OCI-LY3 (cell line): ENCODE measurements at regions not wholly inside any gene's neighbourhood (a gene's known extent, or its start where the extent isn't known, plus 50 kb on each side); places are given as distances from the start of the nearest gene placed in this dataset.

ENCODE experiments used
- EZH2phosphoT487 ChIP-seq: fragments of 200-600 bp; shearing (Covaris generic); IDR thresholded peaks from 2 replicates; pipeline ENCODE4 v1.6.1; 2018; ENCODE audit warnings: antibody characterized with exemption, mixed run types, low read depth
- TF ChIP-seq, protein P1 (sequence below): fragments of 200-600, 300-600 bp; sonication (generic); IDR thresholded peaks from 2 replicates; pipeline ENCODE4 v1.5.1; 2014; ENCODE audit warnings: antibody characterized with exemption, low read length, low read depth

DNA sequence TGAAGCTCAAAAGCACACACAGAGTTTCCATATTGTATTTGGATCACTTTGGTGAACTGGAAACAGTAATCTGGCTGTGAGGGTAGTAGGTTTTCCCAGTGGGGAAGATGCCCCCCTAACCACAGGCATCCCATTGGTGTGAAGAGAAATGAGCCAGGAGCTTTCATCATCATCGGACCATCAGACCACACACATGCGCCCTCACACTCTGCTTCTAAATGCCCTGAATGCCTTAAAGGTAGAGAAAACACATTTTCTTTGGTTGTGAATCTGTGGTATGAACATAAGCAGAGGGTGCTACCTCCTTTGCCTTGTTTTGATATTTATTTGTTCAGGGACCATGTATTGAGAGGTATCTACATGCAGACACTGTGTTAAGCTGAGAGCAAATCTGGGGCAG is 79.0 kb upstream of the DNAH14 start:
- TF ChIP-seq, protein P1, sequence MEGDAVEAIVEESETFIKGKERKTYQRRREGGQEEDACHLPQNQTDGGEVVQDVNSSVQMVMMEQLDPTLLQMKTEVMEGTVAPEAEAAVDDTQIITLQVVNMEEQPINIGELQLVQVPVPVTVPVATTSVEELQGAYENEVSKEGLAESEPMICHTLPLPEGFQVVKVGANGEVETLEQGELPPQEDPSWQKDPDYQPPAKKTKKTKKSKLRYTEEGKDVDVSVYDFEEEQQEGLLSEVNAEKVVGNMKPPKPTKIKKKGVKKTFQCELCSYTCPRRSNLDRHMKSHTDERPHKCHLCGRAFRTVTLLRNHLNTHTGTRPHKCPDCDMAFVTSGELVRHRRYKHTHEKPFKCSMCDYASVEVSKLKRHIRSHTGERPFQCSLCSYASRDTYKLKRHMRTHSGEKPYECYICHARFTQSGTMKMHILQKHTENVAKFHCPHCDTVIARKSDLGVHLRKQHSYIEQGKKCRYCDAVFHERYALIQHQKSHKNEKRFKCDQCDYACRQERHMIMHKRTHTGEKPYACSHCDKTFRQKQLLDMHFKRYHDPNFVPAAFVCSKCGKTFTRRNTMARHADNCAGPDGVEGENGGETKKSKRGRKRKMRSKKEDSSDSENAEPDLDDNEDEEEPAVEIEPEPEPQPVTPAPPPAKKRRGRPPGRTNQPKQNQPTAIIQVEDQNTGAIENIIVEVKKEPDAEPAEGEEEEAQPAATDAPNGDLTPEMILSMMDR = no peak
- no peak for TF ChIP-seq EZH2phosphoT487
